ENCODE measurements at regions not wholly inside any gene's neighbourhood (a gene's known extent, or its start where the extent isn't known, plus 50 kb on each side); places are given as distances from the start of the nearest gene placed in this dataset.

GRCh38 chr7:110564246-110564645, 526.7 kb upstream of the LRRN3 start:
- Histone ChIP-seq H3K4me1 (ENCODE audit: low read length) (no peaks in the 10 kb centered on the region), H3K27me3 (replicated peaks; ENCODE audit: insufficient read depth, low read length) (no peaks in the 10 kb centered on the region), H3K9me2 (replicated peaks; ENCODE audit: insufficient read depth, low read length) (no peaks in the 10 kb centered on the region), H3K4me2 (ENCODE audit: low read depth, low read length) (no peak overlapping the region), H3F3A (ENCODE audit: insufficient read depth, low read length) (no peaks in the 10 kb centered on the region), H3K36me3 (replicated peaks; ENCODE audit: insufficient read depth, low read length) (no peaks in the 10 kb centered on the region), H3K9ac (ENCODE audit: low read length) (no peak overlapping the region), H4K20me1 (ENCODE audit: insufficient read depth, low read length) (no peaks in the 10 kb centered on the region), H3K27ac (ENCODE audit: low read length) (no peak overlapping the region), H2AFZ (ENCODE audit: low read length) (no peak overlapping the region), H3K9me3 (replicated peaks; ENCODE audit: insufficient read depth, low read length) (no peaks in the 10 kb centered on the region), H3K4me3 (ENCODE audit: low read length) (no peak overlapping the region), H3K79me2 (ENCODE audit: low read length) (no peaks in the 10 kb centered on the region)
- TF ChIP-seq EZH2phosphoT487 (IDR thresholded peaks at IDR 0.05; ENCODE audit: low read length) (no peak), EZH2 (optimal IDR thresholded peaks at IDR 0.05; ENCODE audit: low read depth, low read length) (no peak)
- TF ChIP-seq, protein P1, sequence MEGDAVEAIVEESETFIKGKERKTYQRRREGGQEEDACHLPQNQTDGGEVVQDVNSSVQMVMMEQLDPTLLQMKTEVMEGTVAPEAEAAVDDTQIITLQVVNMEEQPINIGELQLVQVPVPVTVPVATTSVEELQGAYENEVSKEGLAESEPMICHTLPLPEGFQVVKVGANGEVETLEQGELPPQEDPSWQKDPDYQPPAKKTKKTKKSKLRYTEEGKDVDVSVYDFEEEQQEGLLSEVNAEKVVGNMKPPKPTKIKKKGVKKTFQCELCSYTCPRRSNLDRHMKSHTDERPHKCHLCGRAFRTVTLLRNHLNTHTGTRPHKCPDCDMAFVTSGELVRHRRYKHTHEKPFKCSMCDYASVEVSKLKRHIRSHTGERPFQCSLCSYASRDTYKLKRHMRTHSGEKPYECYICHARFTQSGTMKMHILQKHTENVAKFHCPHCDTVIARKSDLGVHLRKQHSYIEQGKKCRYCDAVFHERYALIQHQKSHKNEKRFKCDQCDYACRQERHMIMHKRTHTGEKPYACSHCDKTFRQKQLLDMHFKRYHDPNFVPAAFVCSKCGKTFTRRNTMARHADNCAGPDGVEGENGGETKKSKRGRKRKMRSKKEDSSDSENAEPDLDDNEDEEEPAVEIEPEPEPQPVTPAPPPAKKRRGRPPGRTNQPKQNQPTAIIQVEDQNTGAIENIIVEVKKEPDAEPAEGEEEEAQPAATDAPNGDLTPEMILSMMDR (IDR thresholded peaks at IDR 0.05; ENCODE audit: low read length): no peak
- DNase-seq: no peak

DNA sequence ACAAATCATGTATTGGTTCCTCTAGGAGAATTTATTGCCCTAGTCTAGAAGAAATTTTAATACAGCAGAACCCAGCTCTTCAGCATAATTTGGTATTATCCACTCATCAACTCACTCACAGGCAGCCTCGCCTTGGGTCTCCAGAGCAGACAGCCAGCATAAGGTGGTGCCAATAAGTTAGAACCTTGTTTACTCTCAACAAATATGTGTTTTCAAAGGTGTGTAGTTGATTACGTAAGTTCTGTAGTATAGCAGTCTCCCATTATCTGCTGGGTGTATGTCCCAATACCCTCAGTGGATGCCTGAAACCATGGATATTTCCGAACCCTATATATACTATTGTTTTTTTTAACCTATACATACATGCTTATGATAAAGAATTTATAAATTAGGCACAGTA, 522.5 kb upstream of the LRRN3 start:
- Histone ChIP-seq H3K9me3 (replicated peaks; ENCODE audit: insufficient read depth, low read length) (no peaks in the 10 kb centered on the region), H3K9me2 (replicated peaks; ENCODE audit: insufficient read depth, low read length) (no peaks in the 10 kb centered on the region), H3K4me2 (ENCODE audit: low read depth, low read length) (no peak overlapping the region), H3F3A (ENCODE audit: insufficient read depth, low read length) (no peaks in the 10 kb centered on the region), H3K9ac (ENCODE audit: low read length) (no peak overlapping the region), H3K4me1 (ENCODE audit: low read length) (no peaks in the 10 kb centered on the region), H3K4me3 (ENCODE audit: low read length) (no peak overlapping the region), H3K27me3 (replicated peaks; ENCODE audit: insufficient read depth, low read length) (no peaks in the 10 kb centered on the region), H3K36me3 (replicated peaks; ENCODE audit: insufficient read depth, low read length) (no peaks in the 10 kb centered on the region), H3K27ac (ENCODE audit: low read length) (no peak overlapping the region), H2AFZ (ENCODE audit: low read length) (no peak overlapping the region), H3K79me2 (ENCODE audit: low read length) (no peaks in the 10 kb centered on the region), H4K20me1 (ENCODE audit: insufficient read depth, low read length) (no peaks in the 10 kb centered on the region)
- TF ChIP-seq EZH2phosphoT487 (IDR thresholded peaks at IDR 0.05; ENCODE audit: low read length) (no peak), EZH2 (optimal IDR thresholded peaks at IDR 0.05; ENCODE audit: low read depth, low read length) (no peak)
- TF ChIP-seq, protein P1 (IDR thresholded peaks at IDR 0.05; ENCODE audit: low read length): no peak
- DNase-seq: no peak

- H3K9ac ChIP-seq (ENCODE audit: low read length): no peak overlapping the region
- H3K9me3 ChIP-seq (replicated peaks; ENCODE audit: insufficient read depth, low read length): no peaks in the 10 kb centered on the region
- no peaks in the 10 kb centered on the region for H3K27me3 ChIP-seq (replicated peaks; ENCODE audit: insufficient read depth, low read length)
- H3K36me3 ChIP-seq (replicated peaks; ENCODE audit: insufficient read depth, low read length): no peaks in the 10 kb centered on the region
- DNase-seq: no peak
- H4K20me1 ChIP-seq (ENCODE audit: insufficient read depth, low read length): no peaks in the 10 kb centered on the region
- H3K4me2 ChIP-seq (ENCODE audit: low read depth, low read length): no peak overlapping the region
- no peak overlapping the region for H2AFZ ChIP-seq (ENCODE audit: low read length)
- no peak overlapping the region for H3K27ac ChIP-seq (ENCODE audit: low read length)
- H3K9me2 ChIP-seq (replicated peaks; ENCODE audit: insufficient read depth, low read length): no peaks in the 10 kb centered on the region
- H3F3A ChIP-seq (ENCODE audit: insufficient read depth, low read length): no peaks in the 10 kb centered on the region
- H3K4me3 ChIP-seq (ENCODE audit: low read length): no peak overlapping the region
- no peaks in the 10 kb centered on the region for H3K4me1 ChIP-seq (ENCODE audit: low read length)
- TF ChIP-seq EZH2phosphoT487 (IDR thresholded peaks at IDR 0.05; ENCODE audit: low read length) (no peak), EZH2 (optimal IDR thresholded peaks at IDR 0.05; ENCODE audit: low read depth, low read length) (no peak)
- TF ChIP-seq, protein P1 (IDR thresholded peaks at IDR 0.05; ENCODE audit: low read length): no peak
- no peaks in the 10 kb centered on the region for H3K79me2 ChIP-seq (ENCODE audit: low read length)
These were observed 522.0 kb upstream of the LRRN3 start for GRCh38 chr7:110568932-110569331.

Data from MM.1S (cell line).